ENCODE measurements at regions not wholly inside any gene's neighbourhood (a gene's known extent, or its start where the extent isn't known, plus 50 kb on each side); places are given as distances from the start of the nearest gene placed in this dataset.
"Not testable (repeated sequence)": the region's sequence is repeated elsewhere in the genome, so short reads cannot be mapped to it uniquely, and the experiment has no call there.

DNA sequence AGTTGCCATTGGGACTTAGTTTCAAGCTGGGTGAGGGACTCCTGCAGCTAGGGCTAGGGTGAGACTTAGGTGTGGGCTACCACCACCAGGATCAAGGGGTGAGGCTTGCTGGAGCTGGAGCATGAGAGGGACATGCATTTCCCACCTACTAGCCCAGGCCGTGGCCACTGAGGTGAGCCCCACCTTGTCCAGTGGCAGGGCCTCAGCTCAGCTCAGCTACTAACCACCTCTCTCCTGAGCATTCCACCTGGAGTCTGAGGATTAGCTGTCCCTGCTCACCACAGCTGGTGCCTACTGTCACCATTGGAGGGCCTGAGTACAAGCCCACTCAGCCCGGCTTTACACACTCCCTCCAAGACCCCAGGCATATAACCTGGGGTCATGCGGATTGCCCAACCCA lies 62.6 kb upstream of the MAGEH1 start:
- Histone ChIP-seq H3K9me3 (ENCODE audit: low read length) (no peaks in the 10 kb centered on the region), H4K20me1 (ENCODE audit: insufficient read depth, low read depth, low read length) (no peaks in the 10 kb centered on the region), H3K4me3 (ENCODE audit: low read length) (no peak overlapping the region), H2AFZ (ENCODE audit: low read length) (no peak overlapping the region), H3K9ac (ENCODE audit: low read length) (no peak overlapping the region), H3K4me1 (ENCODE audit: low read length) (no peaks in the 10 kb centered on the region), H3K79me2 (ENCODE audit: low read length) (no peaks in the 10 kb centered on the region), H3K36me3 (ENCODE audit: insufficient read depth, low read length) (no peaks in the 10 kb centered on the region), H3K27me3 (ENCODE audit: low read length) (no peaks in the 10 kb centered on the region), H3K4me2 (ENCODE audit: low read depth, low read length, poor library complexity, severe bottlenecking) (no peak overlapping the region), H3K27ac (ENCODE audit: low read length) (no peak overlapping the region), H3K9me2 (replicated peaks; ENCODE audit: insufficient read depth, low read length) (no peaks in the 10 kb centered on the region)
- DNase-seq = no peak

DNA sequence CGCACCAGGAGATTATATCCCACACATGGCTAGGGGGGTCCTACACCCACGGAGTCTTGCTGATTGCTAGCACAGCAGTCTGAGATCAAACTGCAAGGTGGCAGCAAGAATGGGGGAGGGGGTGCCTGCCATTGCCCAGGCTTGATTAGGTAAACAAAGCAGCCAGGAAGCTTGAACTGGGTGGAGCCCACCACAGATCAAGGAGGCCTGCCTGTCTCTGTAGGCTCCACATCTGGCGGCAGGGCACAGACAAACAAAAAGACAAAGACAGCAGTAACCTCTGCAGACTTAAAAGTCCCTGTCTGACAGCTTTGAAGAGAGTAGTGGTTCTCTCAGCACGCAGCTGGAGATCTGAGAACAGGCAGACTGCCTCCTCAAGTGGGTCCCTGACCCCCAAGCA lies 55.1 kb upstream of the MAGEH1 start:
- H3K27ac ChIP-seq (ENCODE audit: low read length); H3K4me3 ChIP-seq (ENCODE audit: low read length); H3K9me3 ChIP-seq (ENCODE audit: low read length); H4K20me1 ChIP-seq (ENCODE audit: insufficient read depth, low read depth, low read length); H3K9me2 ChIP-seq (replicated peaks; ENCODE audit: insufficient read depth, low read length); H2AFZ ChIP-seq (ENCODE audit: low read length); H3K4me1 ChIP-seq (ENCODE audit: low read length); DNase-seq; H3K4me2 ChIP-seq (ENCODE audit: low read depth, low read length, poor library complexity, severe bottlenecking); H3K36me3 ChIP-seq (ENCODE audit: insufficient read depth, low read length); H3K79me2 ChIP-seq (ENCODE audit: low read length); H3K27me3 ChIP-seq (ENCODE audit: low read length); H3K9ac ChIP-seq (ENCODE audit: low read length): not testable (repeated sequence)
